Prostate gland (tissue), 2 donors: ENCODE measurements at regions not wholly inside any gene's neighbourhood (a gene's known extent, or its start where the extent isn't known, plus 50 kb on each side); places are given as distances from the start of the nearest gene placed in this dataset.
A peak's percentile ranks its signal among the peaks of the same experiment; 100 is the strongest.

Source experiments
- DNase-seq: peaks from one replicate; pipeline ENCODE4 v3.0.0-alpha.2; 2019; ENCODE audit warnings: low spot score
- H3K27ac ChIP-seq, 2 donors: fragments of 200-600 bp; sonication (generic); 2 replicates each; pipeline ENCODE4 v1.5.1; 2017 to 2019
- H3K27me3 ChIP-seq: fragments of 200-600 bp; sonication (generic); replicated peaks from 2 replicates; pipeline ENCODE4 v1.5.1; 2019; ENCODE audit not compliant: insufficient read depth
- H3K36me3 ChIP-seq, 2 donors: fragments of 200-600 bp; sonication (generic); 1 replicate in 1 of 2; 2 replicates in 1 of 2; pipeline versions ENCODE4 v1.5.1 to v1.8.1; 2017 to 2019
- H3K4me1 ChIP-seq: fragments of 200-600 bp; sonication (generic); replicated peaks from 2 replicates; pipeline ENCODE4 v1.5.1; 2019
- H3K4me3 ChIP-seq, 2 donors: fragments of 200-600 bp; sonication (generic); 2 replicates each; pipeline ENCODE4 v1.5.1; 2017 to 2019
- H3K9me3 ChIP-seq: fragments of 200-600 bp; sonication (generic); 2 replicates; pipeline ENCODE4 v1.5.1; 2017
- POLR2A ChIP-seq: fragments of 450-650 bp; IDR thresholded peaks from one replicate; pipeline ENCODE4 v1.6.1; 2016; ENCODE audit warnings: antibody characterized with exemption, mild to moderate bottlenecking
- POLR2AphosphoS5 ChIP-seq: sonication (generic); formaldehyde crosslinking; IDR thresholded peaks from one replicate; pipeline ENCODE4 v1.6.1; 2017; ENCODE audit warnings: antibody characterized with exemption
- WGBS: methylation state at CpG from one replicate; pipeline ENCODE4 v1.1.5; 2018; 5-methylcytosine and 5-hydroxymethylcytosine counted together
- intact Hi-C: fragments of 100-400 bp; cut with DNase I; formaldehyde crosslinking; loops from one replicate; pipeline ENCODE4 v1.14.2; 2022
- TF ChIP-seq, protein P1 (sequence below), 4 experiments: fragments of 200-600 bp in 2 of 4; fragments of 450-650 bp in 2 of 4; sonication (generic) in 2 of 4; IDR thresholded peaks; 1 replicate in 3 of 4; 2 replicates in 1 of 4; pipeline ENCODE4 v1.5.1; 2016 to 2019; ENCODE audit warnings: antibody characterized with exemption in 4 of 4, mild to moderate bottlenecking in 2 of 4, moderate library complexity in 2 of 4

DNA sequence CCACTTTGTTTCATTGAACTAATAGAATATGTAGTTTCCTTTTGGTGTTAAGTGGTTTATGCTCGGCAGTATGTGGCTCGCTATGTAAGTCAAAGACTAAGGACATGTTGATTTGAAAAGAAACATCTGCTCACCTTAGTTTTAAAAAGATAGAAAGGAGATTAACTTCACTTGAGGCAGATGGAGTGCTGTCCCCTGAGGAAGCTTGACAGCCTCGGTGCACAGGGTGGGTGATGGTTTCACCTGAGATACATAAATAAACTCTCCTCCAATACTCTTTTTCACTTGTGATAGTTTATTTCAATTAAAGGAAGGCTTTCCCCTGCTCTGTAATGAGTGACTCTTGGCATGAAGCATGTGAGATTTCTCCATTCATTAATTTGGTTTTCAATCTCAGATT, 70.8 kb upstream of the FMN2 start:
- WGBS = 65% methylated on average over 3 of the region's 3 CpGs
- no peak for DNase-seq
- intact Hi-C loops = loop anchor here (10.0 kb wide), 1 partner anchor 584 kb away; no protein-coding TSS in a partner anchor

DNA sequence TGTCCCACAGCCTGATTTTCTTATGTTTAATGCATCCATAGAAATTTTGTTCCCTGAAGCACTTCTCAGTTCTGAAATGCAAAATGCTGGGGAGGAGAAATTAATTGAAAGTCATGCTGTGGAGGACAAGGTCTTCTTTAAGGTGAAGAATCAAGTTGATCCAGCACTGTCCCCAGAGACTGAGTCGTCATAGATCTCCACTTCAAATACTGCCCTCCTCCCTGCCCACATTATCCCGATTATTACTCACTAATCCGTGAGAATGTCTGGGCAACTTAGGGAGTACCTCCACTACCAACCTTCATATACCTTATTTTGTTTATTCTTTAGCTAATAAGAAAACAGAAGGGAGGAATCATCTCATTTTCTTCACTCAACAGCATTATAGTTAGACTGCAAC, 70.0 kb upstream of the FMN2 start:
- TF ChIP-seq, protein P1, sequence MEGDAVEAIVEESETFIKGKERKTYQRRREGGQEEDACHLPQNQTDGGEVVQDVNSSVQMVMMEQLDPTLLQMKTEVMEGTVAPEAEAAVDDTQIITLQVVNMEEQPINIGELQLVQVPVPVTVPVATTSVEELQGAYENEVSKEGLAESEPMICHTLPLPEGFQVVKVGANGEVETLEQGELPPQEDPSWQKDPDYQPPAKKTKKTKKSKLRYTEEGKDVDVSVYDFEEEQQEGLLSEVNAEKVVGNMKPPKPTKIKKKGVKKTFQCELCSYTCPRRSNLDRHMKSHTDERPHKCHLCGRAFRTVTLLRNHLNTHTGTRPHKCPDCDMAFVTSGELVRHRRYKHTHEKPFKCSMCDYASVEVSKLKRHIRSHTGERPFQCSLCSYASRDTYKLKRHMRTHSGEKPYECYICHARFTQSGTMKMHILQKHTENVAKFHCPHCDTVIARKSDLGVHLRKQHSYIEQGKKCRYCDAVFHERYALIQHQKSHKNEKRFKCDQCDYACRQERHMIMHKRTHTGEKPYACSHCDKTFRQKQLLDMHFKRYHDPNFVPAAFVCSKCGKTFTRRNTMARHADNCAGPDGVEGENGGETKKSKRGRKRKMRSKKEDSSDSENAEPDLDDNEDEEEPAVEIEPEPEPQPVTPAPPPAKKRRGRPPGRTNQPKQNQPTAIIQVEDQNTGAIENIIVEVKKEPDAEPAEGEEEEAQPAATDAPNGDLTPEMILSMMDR (IDR thresholded peaks at IDR 0.05) = no peak
- TF ChIP-seq POLR2A (no peak), POLR2AphosphoS5 (no peak)
- no peak for DNase-seq
- no peak overlapping the region for H3K4me3 ChIP-seq

More for the DNA sequence above, 70.8 kb upstream of the FMN2 start:
- H3K9me3 ChIP-seq = no peaks in the 10 kb centered on the region
- no peaks in the 10 kb centered on the region for H3K27me3 ChIP-seq
- TF ChIP-seq POLR2AphosphoS5 (no peak), POLR2A (no peak)
- TF ChIP-seq, protein P1 (IDR thresholded peaks at IDR 0.05) = no peak
- H3K4me3 ChIP-seq = no peak overlapping the region
- H3K36me3 ChIP-seq = no peaks in the 10 kb centered on the region
- H3K4me1 ChIP-seq = no peaks in the 10 kb centered on the region
- H3K27ac ChIP-seq = no peak overlapping the region

DNA sequence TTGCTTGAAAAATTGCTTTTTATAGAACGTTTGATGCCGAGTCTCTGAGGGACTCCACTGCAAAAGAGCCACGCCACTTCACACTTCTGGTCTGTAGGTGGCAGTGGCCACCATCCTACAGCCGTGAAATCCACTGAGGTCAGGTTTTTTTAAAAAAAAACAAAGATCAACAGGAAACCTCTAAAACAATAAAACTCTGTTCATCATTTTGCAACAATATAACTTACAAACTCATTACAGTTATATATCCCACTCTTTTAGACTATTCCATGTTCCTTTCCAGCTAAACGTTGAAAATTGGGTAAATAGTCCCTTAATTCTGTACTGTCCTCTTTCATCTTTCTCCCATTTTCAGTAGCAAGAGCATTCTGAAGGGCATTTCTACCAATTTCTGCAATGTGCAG, 64.6 kb upstream of the FMN2 start:
- WGBS = 4% methylated on average over 5 of the region's 5 CpGs
- Histone ChIP-seq H3K27ac (no peak overlapping the region), H3K9me3 (no peaks in the 10 kb centered on the region), H3K36me3 (no peaks in the 10 kb centered on the region), H3K4me3 (no peak overlapping the region), H3K27me3 (no peaks in the 10 kb centered on the region), H3K4me1 (no peaks in the 10 kb centered on the region)
- intact Hi-C loops = loop anchor here (5.0 to 10.0 kb wide), 4 partner anchors 120 to 665 kb away; no protein-coding TSS in a partner anchor
- TF ChIP-seq POLR2A = no peak
- TF ChIP-seq, protein P1 (IDR thresholded peaks at IDR 0.05) = peak in 2 of 4 experiments; percentile 29 to 47
- DNase-seq = no peak

More for the DNA sequence above, 70.0 kb upstream of the FMN2 start:
- Histone ChIP-seq H3K9me3 (no peaks in the 10 kb centered on the region), H3K4me1 (no peaks in the 10 kb centered on the region), H3K27ac (no peak overlapping the region), H3K36me3 (no peaks in the 10 kb centered on the region), H3K27me3 (no peaks in the 10 kb centered on the region)
- intact Hi-C loops = loop anchor here (10.0 kb wide), 1 partner anchor 583 kb away; no protein-coding TSS in a partner anchor
- WGBS = 88% methylated on average over 3 of the region's 3 CpGs

DNA sequence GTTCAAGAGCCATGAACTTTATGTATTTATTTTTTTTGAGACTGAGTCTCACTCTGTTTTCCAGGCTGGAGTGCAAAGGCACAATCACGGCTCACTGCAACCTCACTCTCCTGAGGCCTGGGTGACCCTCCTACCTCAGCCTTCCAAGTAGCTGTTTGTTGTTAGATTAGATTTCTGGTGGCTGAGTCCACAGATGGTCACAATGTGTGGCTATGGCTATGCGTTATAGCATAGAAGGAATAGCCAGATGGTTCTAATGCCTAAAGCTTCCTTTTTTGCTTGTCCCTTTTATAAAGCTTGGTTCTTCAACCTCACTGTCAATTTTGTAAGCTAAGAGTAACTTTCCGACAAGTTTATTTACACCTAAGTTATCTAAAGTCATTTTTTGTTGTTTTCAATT, 62.3 kb upstream of the FMN2 start:
- Histone ChIP-seq H3K4me3 (no peak overlapping the region), H3K9me3 (no peaks in the 10 kb centered on the region), H3K27me3 (no peaks in the 10 kb centered on the region), H3K27ac (no peak overlapping the region), H3K4me1 (no peaks in the 10 kb centered on the region), H3K36me3 (no peaks in the 10 kb centered on the region)
- DNase-seq = no peak
- intact Hi-C loops = loop anchor here (5.0 to 10.0 kb wide), 4 partner anchors 118 to 663 kb away; no protein-coding TSS in a partner anchor
- TF ChIP-seq, protein P1 (IDR thresholded peaks at IDR 0.05) = no peak
- TF ChIP-seq POLR2A = no peak
- no peak for TF ChIP-seq POLR2AphosphoS5
- WGBS = 84% methylated on average over 3 of the region's 3 CpGs

DNA sequence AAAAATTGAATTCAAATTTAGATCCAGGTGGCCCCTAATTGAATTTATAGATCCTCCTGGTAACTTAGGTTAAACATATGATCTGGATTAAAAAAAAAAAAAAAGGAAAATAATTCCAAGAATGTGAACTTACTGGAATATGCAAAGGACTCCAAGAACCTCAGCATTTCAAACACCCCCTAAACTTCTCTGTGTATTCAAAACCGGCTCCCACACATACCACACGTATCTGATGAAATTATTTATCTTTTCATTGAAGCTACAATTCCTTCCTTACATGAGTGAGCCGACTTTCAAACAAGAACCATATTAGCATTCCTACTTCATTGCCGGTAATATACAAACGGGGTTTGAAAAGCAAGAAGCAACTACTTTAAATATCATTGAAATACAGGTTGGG, 61.4 kb upstream of the FMN2 start:
- Histone ChIP-seq H3K27me3 (no peaks in the 10 kb centered on the region), H3K4me1 (no peaks in the 10 kb centered on the region), H3K27ac (no peak overlapping the region), H3K9me3 (no peaks in the 10 kb centered on the region), H3K4me3 (no peak overlapping the region), H3K36me3 (no peaks in the 10 kb centered on the region)
- TF ChIP-seq POLR2A (no peak), POLR2AphosphoS5 (no peak)
- TF ChIP-seq, protein P1 (IDR thresholded peaks at IDR 0.05) = no peak
- intact Hi-C loops = no loop called here
- no peak for DNase-seq
- 47% methylated on average over 5 of the region's 5 CpGs for WGBS
